ENCODE measurements at regions not wholly inside any gene's neighbourhood (a gene's known extent, or its start where the extent isn't known, plus 50 kb on each side); places are given as distances from the start of the nearest gene placed in this dataset.

GRCh38 chr14:104322531-104323366 is 184.4 kb downstream of the KIF26A start:
- peak; percentile 7 for DNase-seq

DNA sequence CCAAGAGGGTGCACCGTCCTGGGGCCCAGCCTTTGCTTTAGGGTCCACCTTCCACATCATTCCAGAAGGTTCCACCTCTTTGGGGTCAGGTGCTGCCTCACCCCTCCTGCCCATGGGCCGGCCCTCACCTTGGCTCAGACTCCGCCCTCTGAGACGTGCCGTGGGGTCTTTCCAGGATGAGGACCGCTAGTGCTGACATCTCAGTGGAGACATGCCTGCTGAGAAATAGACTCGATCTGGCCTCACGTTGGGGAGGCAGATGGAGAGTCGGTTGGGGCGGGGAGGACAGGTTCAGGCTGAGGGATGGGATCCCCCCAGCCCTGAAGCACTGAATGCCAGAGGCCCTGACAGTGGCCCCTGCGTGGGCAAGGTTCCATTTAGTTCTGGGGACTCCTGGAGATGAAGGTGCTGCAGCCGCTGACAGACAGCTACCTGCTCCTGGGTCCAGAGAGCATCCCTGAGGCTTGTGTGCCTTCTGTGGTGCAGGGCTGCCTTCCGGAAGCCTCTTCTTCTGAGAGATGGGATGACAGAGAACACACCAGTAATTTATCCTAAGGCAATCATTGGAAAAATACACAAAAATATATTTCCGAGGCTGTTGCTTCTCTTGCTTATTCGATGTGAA is 185.3 kb downstream of the KIF26A start:
- no peak for DNase-seq

DNA sequence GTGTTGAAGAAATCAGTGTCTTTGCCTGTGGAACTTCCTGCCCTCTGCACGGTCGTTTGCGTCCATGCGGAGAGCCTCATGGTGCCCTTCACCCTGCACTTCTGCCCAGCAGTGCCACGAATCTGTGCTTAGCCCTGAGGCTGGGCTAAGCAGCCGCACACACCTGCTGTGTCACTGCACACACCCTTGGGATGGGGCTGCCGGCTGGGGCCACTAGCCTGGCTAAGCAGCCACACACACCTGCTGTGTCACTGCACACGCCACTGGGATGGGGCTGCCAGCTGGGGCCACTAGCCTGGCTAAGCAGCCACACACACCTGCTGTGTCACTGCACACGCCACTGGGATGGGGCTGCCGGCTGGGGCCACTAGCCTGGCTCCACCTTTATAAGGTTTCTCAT is 188.5 kb downstream of the KIF26A start:
- DNase-seq, result peak; percentile 24

GRCh38 chr14:104328607-104329006 is 190.2 kb downstream of the KIF26A start:
- DNase-seq, result no peak

DNA sequence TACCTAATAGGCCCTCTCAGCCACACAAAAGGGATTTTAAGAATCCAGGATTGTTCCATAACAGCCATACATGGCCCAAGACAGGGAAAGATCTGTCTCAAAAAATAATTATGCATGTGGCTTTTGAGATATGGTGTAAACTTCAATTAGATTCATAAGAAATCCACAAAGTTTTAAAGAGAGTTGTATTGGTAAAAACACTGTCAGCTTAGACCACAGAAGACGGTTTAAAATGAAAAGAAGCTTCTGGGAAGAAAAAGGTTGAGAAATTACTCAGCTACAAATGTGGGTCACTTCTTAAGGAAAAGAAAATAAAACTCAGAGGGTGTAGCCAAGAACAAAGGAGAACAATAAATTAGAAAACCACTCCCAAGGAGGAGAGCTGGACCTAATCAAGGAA is 191.4 kb downstream of the KIF26A start:
- no peak for DNase-seq

DNA sequence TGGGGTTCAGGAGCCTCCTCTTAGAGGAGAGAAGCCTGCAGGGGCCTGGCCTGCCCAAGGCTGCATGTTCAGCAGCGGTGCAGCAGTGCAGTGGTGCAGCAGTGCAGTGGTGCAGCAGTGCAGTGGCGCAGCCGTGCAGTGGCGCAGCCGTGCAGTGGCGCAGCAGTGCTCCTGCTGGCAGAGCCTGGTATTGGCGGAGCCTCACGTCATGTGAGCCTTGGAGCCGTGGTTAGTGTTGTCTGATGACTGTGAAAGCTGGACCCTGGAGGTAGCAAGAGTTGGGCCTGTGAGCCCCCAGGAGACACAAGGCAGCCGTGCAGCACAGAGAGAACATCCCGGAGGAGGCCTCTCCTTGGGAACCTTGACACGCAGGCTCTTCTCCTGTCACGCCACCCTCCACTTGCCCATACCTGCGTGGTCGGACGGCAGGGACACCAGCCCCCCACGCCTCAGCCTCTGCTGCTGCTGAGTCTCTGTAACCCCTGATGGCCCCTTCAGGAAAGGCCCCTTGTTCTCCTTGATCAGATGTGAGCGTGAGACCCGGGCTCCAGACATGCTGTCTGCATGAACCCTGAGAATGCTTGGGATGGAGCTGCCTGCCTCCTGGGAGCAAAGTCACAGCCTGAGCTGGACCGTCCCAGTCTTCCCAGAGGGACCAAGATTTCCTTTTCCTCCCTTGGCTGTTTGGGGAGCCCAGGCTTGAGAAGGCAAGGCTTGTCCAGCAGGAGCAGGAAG is 193.7 kb downstream of the KIF26A start:
- peak; percentile 31 for DNase-seq

DNA sequence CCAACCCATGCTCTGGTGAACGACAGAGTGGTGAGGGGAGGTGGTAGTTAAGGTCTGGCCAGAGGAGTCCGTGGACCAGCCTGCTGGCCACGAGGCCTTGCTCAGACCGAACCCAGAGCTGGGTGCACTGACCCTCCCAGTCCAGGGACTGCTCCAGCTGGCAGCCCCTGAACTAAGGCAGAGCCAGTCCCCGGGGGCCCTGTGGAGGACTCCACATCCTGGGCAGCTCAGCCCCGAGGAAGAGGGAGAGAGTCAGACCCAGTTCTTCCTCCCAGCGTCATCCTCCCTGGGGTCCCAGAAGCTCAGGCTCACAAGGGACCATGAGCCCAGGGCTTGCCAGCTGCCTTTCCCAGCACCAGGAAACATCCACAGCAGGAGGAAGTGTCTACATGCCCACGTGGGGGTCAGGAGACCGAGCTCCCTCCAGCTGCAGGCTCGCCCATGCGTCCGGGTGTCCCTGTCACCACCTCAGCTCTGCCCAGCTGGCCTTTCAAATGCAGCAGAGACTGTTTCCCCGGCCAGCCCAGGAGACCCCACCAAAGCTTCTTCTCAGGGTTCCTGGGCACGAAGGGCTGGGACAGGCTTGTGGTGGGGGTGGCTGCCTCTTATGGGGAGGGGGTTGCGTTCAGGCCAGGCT is 194.4 kb downstream of the KIF26A start:
- no peak for DNase-seq

GRCh38 chr14:104333646-104334423 is 195.4 kb downstream of the KIF26A start:
- DNase-seq, result no peak

DNA sequence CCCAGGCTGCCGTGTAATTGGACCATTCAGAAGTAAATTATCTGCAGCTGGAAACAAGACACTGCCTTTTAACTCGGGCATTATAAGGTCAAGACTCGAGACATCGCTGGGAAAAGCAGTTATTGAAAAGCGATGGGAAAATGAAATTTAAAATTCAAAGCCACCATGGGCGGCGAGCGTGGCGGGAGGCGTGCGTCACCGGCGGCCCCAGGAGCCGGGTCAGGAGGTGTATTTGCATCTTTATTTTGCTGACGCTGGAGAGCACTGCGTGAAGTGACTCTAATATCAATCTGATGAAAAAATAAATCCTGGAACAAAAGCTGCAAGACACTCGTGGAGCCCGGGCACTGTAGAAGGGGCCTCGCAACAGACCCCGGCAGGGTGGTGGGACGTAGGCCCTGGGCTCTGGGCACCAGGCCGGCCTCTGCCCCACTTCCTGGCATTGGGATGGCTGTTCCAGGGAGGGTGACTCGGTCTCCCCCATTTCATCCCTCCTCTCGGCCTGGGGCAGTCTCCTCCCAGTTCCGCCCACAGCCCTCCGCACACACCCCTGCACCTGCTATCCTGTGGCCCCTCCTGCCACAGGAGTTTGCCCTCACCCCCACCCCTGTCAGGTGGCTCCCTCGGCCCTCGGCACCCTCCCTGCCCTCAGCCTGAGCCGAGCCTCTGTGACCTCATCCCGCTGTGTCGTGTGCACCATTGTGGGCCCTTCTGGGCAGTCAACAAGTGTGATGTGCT is 196.2 kb downstream of the KIF26A start:
- DNase-seq, result no peak

- DNase-seq, result no peak
These were observed 196.8 kb downstream of the KIF26A start for GRCh38 chr14:104335176-104335575.

- no peak for DNase-seq
These were observed 197.2 kb downstream of the KIF26A start for GRCh38 chr14:104335611-104336010.

- DNase-seq, result no peak
These were observed 199.0 kb downstream of the KIF26A start for GRCh38 chr14:104337351-104337750.

GRCh38 chr14:104339361-104339760 is 201.0 kb downstream of the KIF26A start:
- no peak for DNase-seq

DNA sequence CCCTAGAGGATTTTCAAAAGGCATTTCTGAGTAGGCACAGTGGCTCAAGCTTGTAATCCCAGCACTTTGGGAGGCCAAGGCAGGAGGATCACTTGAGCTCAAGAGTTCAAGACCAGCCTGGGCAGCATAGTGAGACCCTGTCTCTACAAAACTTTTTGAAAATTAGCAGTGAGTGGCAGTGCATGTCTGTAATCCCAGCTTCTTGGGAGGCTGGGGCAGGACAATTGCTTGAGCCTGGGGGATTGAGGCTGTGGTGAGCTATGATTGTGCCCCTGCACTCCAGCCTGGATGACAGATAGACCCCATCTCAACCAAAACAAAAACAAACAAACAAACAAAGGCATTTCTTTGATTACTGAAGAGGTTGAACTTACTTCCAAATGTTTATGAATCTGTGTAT is 201.4 kb downstream of the KIF26A start:
- no peak for DNase-seq

DNA sequence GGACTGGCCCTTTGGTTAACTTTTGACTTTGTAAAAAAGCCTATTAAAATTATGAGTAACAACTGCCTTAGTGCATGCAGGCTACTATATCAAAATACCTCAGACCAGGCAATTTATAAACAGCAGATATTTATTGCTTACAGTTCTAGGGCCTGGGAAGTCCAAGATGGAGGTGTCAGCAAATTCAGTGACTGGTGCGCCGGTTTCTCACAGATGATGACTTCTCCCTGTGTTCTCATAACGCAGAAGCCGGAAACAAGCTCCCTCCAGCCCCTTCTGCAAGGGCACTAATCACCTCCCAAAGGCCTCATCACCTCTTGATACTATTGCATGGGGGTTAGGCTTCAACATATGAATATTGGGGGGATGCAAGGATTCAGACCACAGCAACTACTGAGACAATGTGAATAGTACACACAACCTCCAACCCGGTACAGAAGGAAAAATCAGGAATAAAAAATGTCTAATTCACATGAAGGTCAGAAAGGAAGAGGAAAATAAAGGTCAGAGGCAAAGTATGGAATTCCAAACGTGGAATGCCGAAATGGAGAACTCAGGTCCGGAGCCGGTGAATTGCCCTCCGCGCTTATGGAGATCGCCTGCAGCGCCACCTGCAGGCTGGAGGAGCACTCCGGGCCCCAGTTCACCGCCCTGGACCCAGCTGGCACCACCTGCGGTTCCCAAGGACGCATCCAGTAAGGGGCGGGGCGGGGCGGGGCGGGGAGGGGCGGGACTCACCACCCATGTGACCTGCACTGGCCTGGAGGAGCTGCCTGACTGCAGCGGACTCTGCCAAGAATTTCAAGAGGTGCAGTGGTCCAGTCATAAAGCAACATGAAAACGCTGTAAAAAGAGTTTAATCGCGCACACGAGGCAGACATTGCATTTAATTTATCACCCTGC is 203.4 kb downstream of the KIF26A start:
- peak; percentile 80 for DNase-seq

DNA sequence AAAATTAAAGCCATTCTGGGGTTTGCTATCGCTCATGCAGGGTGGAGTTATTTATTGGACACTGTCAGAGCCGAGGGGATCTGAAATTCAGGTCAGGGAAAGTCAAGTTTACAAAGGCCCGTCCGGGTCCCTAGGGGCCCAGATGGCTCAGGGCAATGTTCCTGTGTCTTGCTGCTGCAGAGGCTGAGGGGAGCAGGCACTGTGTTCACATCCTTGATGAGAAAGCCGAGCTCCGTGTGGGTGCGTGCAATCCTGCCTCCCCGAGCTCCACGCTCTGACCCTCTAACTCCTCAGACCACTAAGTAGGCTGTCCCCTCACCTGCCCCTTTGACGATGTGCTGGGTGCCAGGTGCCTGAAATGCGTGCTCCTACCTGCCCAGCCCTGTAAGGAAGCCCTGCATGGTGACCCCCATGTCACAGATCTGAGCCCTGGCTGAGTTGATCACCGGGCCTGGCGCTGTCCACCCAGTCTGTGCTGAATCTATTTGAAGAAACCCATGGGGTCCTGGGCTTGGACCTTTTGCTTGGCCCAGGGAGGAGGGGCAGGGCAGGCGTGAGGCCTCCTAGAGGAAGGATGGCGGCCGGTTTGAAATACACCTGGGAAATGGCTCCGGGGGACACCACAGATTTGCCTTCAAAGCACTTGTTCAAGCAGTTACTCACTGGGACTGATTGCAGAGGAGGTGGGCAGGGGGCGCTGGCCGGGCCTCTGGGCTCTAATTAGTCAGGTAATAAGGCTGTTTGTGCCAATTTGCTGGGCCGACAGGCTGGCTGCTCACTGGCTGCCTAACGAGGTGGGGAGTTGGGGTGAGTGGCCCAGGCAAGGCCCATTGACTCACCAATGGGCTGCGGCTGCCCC is 204.3 kb downstream of the KIF26A start:
- DNase-seq, result no peak

- DNase-seq, result no peak
These were observed 204.9 kb downstream of the KIF26A start for GRCh38 chr14:104343294-104343625.

GRCh38 chr14:104343690-104344640 is 205.6 kb downstream of the KIF26A start:
- no peak for DNase-seq
